ENCODE measurements at regions not wholly inside any gene's neighbourhood (a gene's known extent, or its start where the extent isn't known, plus 50 kb on each side); places are given as distances from the start of the nearest gene placed in this dataset.

DNA sequence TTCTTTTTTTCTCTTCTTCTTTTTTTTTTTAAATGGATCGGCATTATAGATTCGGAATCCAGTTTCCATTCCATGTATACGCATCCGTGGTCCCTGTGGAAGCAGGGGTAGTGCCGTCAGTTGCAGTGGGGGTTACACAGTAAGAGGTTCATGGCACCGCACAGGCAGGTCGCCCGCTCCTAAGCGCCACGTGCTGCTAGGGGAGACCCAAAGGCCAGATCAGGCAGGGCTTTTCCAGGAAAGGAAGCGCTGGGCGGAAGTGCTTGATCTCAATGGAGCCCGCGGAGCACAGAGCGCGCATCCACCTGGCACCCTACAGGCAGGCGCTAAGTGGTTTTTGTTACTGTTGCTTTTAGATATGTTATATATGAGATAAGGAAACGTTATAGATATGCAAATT lies 174.8 kb upstream of the OR13F1 start:
- no peak overlapping the region for H3K4me3 ChIP-seq (ENCODE audit: control insufficient read depth, low read depth, low read length)

DNA sequence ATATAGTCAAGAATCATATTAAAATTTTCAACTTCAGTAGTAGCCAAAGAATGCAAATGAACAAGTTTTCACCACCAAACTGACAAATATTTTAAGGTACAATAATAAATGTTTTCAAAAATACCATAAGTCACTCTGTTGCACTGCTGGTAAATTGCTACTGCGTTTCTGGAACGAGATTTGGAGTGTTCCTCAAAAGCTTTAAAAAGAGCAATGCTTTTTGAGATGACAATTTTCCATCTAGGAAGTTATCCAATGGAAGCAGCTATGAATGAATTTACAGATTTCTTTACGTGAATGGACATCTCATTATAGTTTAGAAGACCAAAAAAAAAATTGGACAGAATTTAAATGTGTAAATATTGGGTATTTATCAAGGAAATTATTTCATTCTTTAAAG lies 173.2 kb upstream of the OR13F1 start:
- H3K4me3 ChIP-seq (ENCODE audit: control insufficient read depth, low read depth, low read length): no peak overlapping the region
- no peak for DNase-seq (ENCODE audit: low read depth)
- TF ChIP-seq, protein P1, sequence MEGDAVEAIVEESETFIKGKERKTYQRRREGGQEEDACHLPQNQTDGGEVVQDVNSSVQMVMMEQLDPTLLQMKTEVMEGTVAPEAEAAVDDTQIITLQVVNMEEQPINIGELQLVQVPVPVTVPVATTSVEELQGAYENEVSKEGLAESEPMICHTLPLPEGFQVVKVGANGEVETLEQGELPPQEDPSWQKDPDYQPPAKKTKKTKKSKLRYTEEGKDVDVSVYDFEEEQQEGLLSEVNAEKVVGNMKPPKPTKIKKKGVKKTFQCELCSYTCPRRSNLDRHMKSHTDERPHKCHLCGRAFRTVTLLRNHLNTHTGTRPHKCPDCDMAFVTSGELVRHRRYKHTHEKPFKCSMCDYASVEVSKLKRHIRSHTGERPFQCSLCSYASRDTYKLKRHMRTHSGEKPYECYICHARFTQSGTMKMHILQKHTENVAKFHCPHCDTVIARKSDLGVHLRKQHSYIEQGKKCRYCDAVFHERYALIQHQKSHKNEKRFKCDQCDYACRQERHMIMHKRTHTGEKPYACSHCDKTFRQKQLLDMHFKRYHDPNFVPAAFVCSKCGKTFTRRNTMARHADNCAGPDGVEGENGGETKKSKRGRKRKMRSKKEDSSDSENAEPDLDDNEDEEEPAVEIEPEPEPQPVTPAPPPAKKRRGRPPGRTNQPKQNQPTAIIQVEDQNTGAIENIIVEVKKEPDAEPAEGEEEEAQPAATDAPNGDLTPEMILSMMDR (conservative IDR thresholded peaks at IDR 0.05; ENCODE audit: control insufficient read depth, insufficient read depth, low read depth, low read length): no peak

More for the DNA sequence above, 174.8 kb upstream of the OR13F1 start:
- DNase-seq (ENCODE audit: low read depth): no peak
- TF ChIP-seq, protein P1 (conservative IDR thresholded peaks at IDR 0.05; ENCODE audit: control insufficient read depth, insufficient read depth, low read depth, low read length): no peak

DNA sequence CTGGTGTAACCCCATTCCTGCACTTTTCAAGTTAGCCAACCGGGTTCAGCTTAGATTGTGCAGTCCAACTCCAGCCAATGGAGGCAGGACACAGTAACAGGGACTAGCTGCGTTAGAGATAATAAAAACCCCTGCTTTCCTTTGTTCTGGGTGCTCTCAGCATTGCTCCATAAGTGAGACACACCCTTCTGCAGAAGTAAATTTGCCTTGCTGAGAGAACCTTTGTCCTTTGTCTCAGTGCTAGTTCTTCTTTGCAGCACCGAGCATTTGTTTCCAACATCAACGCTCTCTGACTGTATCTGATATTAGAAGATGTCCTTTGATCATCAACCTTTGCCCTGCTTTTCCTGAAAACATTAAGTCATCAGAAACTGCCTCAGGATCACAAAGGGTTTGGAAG lies 169.5 kb upstream of the OR13F1 start:
- H3K4me3 ChIP-seq (ENCODE audit: control insufficient read depth, low read depth, low read length): no peak overlapping the region
- TF ChIP-seq, protein P1 (conservative IDR thresholded peaks at IDR 0.05; ENCODE audit: control insufficient read depth, insufficient read depth, low read depth, low read length): no peak
- no peak for DNase-seq (ENCODE audit: low read depth)

DNA sequence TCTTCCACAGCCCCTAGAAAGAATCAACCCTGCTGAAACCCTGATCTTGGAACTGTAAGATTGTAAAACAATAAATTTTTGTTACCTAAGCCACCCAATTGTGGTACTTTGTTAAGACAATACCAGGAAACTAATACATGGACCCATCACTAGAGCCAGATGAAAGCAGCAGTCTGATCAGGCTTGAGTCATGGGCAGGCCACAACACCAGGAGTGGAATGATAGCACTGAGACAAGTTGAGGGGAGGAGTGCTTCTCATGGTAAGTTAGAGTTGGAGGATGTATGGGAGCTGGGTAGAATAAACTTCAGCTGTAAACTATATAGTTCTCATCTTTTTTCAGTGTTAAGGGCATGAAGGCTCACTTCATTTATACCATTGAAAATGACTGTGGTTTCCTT lies 164.4 kb upstream of the OR13F1 start:
- DNase-seq (ENCODE audit: low read depth): no peak
- TF ChIP-seq, protein P1 (conservative IDR thresholded peaks at IDR 0.05; ENCODE audit: control insufficient read depth, insufficient read depth, low read depth, low read length): no peak
- H3K4me3 ChIP-seq (ENCODE audit: control insufficient read depth, low read depth, low read length): no peak overlapping the region

DNA sequence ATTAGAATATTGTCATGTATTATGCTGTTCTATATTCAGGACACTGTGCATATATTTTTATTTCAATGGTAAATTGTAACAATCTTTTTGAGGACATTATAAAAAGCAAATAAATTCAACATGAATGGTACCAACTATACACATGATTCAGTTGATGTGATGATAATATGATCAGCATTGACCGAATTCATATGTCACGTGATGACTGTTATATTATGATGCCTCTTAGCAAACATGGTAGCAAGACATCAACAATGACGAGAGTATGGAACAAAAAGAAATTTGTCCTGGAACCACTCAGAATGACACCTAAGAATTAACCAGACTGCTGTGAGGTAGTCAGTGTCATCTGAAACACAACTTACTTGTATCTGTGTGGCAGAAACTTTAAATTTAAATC lies 161.5 kb upstream of the OR13F1 start:
- H3K4me3 ChIP-seq (ENCODE audit: control insufficient read depth, low read depth, low read length): no peak overlapping the region
- TF ChIP-seq, protein P1 (conservative IDR thresholded peaks at IDR 0.05; ENCODE audit: control insufficient read depth, insufficient read depth, low read depth, low read length): no peak
- DNase-seq (ENCODE audit: low read depth): no peak

DNA sequence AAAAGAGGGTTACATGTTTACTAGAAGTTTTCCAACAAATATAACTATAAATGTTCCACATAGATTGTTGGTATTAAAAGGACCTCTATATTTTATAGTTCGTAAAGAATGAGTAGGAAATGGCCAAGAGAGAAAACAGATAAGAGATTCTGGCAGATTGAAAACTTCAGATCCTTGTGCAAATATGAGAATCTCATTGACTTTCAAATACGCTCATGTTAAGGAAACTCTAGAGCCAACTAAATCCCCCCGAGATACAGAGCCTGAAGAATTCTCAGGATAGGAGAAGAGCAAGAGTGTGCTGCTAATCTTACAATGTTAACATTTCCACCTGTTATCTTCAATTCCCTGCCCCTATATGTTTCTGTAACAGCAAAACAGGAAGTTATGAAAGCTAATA lies 159.0 kb upstream of the OR13F1 start:
- TF ChIP-seq, protein P1 (conservative IDR thresholded peaks at IDR 0.05; ENCODE audit: control insufficient read depth, insufficient read depth, low read depth, low read length): no peak
- H3K4me3 ChIP-seq (ENCODE audit: control insufficient read depth, low read depth, low read length): no peak overlapping the region

DNA sequence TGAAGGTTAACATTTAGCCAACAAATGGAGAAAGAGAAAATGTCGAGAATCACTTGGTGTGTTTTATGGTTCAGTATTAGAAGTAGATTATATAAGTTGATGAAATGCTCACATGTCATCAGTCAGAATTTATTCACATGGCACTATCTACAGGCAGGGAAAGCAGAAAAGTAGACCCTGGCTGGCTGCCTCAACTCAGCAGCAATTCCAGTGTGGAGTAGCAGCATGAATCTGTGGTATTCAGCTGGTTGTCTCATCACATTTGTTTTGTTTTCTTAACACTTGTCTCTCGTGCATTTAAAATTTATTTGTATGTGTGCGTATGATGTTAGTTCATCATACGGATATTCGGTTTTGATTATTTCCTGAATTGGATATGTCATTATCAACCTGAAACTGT lies 153.5 kb upstream of the OR13F1 start:
- TF ChIP-seq, protein P1 (conservative IDR thresholded peaks at IDR 0.05; ENCODE audit: control insufficient read depth, insufficient read depth, low read depth, low read length): no peak
- no peak for DNase-seq (ENCODE audit: low read depth)

More for the DNA sequence above, 159.0 kb upstream of the OR13F1 start:
- DNase-seq (ENCODE audit: low read depth): no peak

More for the DNA sequence above, 153.5 kb upstream of the OR13F1 start:
- no peak overlapping the region for H3K4me3 ChIP-seq (ENCODE audit: control insufficient read depth, low read depth, low read length)

Data from fibroblast of mammary gland (primary cell).